Stimulated activated naive CD4-positive, alpha-beta T cell (primary cell): ENCODE measurements at regions not wholly inside any gene's neighbourhood (a gene's known extent, or its start where the extent isn't known, plus 50 kb on each side); places are given as distances from the start of the nearest gene placed in this dataset.
"Not testable (repeated sequence)": the region's sequence is repeated elsewhere in the genome, so short reads cannot be mapped to it uniquely, and the experiment has no call there.

Experiments used
- DNase-seq, 6 experiments: peaks; one replicate each; lab custom pipeline; 2025; lab: John Stamatoyannopoulos, UW

GRCh38 chr1:194001726-194002350, 815.4 kb upstream of the B3GALT2 start:
- DNase-seq: not testable (repeated sequence)

- no peak for DNase-seq
These were observed 802.5 kb upstream of the B3GALT2 start for GRCh38 chr1:193988885-193989284.

- no peak for DNase-seq
These were observed 792.8 kb upstream of the B3GALT2 start for GRCh38 chr1:193979219-193979618.

GRCh38 chr1:193974286-193974798, 787.9 kb upstream of the B3GALT2 start:
- no peak for DNase-seq

GRCh38 chr1:193973428-193973827, 787.0 kb upstream of the B3GALT2 start:
- DNase-seq: no peak

- DNase-seq: no peak
These were observed 785.2 kb upstream of the B3GALT2 start for GRCh38 chr1:193971595-193971994.

- no peak for DNase-seq
These were observed 774.1 kb upstream of the B3GALT2 start for GRCh38 chr1:193960499-193960898.

GRCh38 chr1:193960040-193960439, 773.6 kb upstream of the B3GALT2 start:
- DNase-seq: no peak

GRCh38 chr1:193957556-193958095, 771.2 kb upstream of the B3GALT2 start:
- no peak for DNase-seq

GRCh38 chr1:193952778-193953374, 766.5 kb upstream of the B3GALT2 start:
- DNase-seq: no peak

- no peak for DNase-seq
These were observed 765.6 kb upstream of the B3GALT2 start for GRCh38 chr1:193951984-193952383.

- DNase-seq: no peak
These were observed 758.0 kb upstream of the B3GALT2 start for GRCh38 chr1:193944454-193944853.

GRCh38 chr1:193940176-193940575, 753.8 kb upstream of the B3GALT2 start:
- no peak for DNase-seq

- DNase-seq: no peak
These were observed 753.2 kb upstream of the B3GALT2 start for GRCh38 chr1:193939585-193939984.

- DNase-seq: no peak
These were observed 750.9 kb upstream of the B3GALT2 start for GRCh38 chr1:193937308-193937707.

GRCh38 chr1:193932979-193933378, 746.6 kb upstream of the B3GALT2 start:
- DNase-seq: no peak

GRCh38 chr1:193931356-193931755, 744.9 kb upstream of the B3GALT2 start:
- no peak for DNase-seq

- no peak for DNase-seq
These were observed 743.1 kb upstream of the B3GALT2 start for GRCh38 chr1:193929374-193930033.

- DNase-seq: no peak
These were observed 741.1 kb upstream of the B3GALT2 start for GRCh38 chr1:193927550-193927949.

GRCh38 chr1:193926956-193927355, 740.5 kb upstream of the B3GALT2 start:
- DNase-seq: no peak

- no peak for DNase-seq
These were observed 733.4 kb upstream of the B3GALT2 start for GRCh38 chr1:193919827-193920226.

- no peak for DNase-seq
These were observed 730.0 kb upstream of the B3GALT2 start for GRCh38 chr1:193916452-193916851.

- DNase-seq: no peak
These were observed 728.5 kb upstream of the B3GALT2 start for GRCh38 chr1:193914871-193915270.
